HepG2 (cell line): ENCODE measurements at regions not wholly inside any gene's neighbourhood (a gene's known extent, or its start where the extent isn't known, plus 50 kb on each side); places are given as distances from the start of the nearest gene placed in this dataset.

Experiments
- ATAC-seq: fragments of 200-7000 bp; cut with Tn5 transposase; 3 replicates; pipeline ENCODE4 v1.9.1; 2020; ENCODE audit warnings: mild to moderate bottlenecking, moderate library complexity
- BruUV-seq: library from RNA; stranded (reverse); fragments of 400-500 nt; replicated peaks from 2 replicates; lab custom pipeline; 2021; lab: Mats Ljungman, UMichigan
- CTCF ChIA-PET: fragments of 300-600 bp; formaldehyde crosslinking; extraction: SDS; loops from one replicate; lab custom pipeline; 2021; ENCODE audit warnings: low total read pairs, inconsistent platforms, low intra/inter-chr PET ratio; lab: Yijun Ruan, JAX
- POLR2A ChIA-PET: fragments of 350-600 bp; sonication (Branson Sonifier 250); formaldehyde crosslinking; loops from one replicate; lab custom pipeline; 2020; ENCODE audit warnings: antibody characterized with exemption, inconsistent platforms; lab: Yijun Ruan, JAX
- DNase-seq: peaks from one replicate; pipeline ENCODE4 v3.0.0-alpha.2; 2015; ENCODE audit warnings: low spot score
- FAIRE-seq: peaks from 3 replicates; lab custom pipeline; 2011; peaks lifted over from hg19 to GRCh38; lab: Jason Lieb, UNC
- H2AFZ ChIP-seq: one replicate; pipeline ENCODE4 v1.6.1; 2011; ENCODE audit warnings: low read length, inconsistent platforms
- H3K27ac ChIP-seq: fragments of 300-600 bp; 3 replicates; pipeline ENCODE4 v1.8.0; 2011; ENCODE audit warnings: mixed run types, mild to moderate bottlenecking, mixed read lengths, low read length, inconsistent platforms; ENCODE audit not compliant: insufficient read depth; ENCODE audit errors: extremely low read length
- H3K27me3 ChIP-seq, 2 experiments: fragments of 200-600 bp in 1 of 2; 2 replicates in 1 of 2; 3 replicates in 1 of 2; pipeline versions ENCODE4 v1.6.0 to v1.8.0; 2011; ENCODE audit warnings: low read length in 2 of 2, mild to moderate bottlenecking in 2 of 2, moderate library complexity in 2 of 2, inconsistent platforms in 1 of 2; ENCODE audit not compliant: insufficient read depth in 2 of 2, control insufficient read depth in 1 of 2
- H3K36me3 ChIP-seq, 2 experiments: fragments of 200-600 bp in 1 of 2; replicated peaks in 1 of 2; 2 replicates in 1 of 2; 3 replicates in 1 of 2; pipeline versions ENCODE4 v1.5.1 to v1.8.0; 2011; ENCODE audit warnings: low read length in 2 of 2, inconsistent platforms in 1 of 2; ENCODE audit not compliant: insufficient read depth in 2 of 2, control insufficient read depth in 1 of 2
- H3K4me1 ChIP-seq: 2 replicates; pipeline ENCODE4 v1.5.1; 2012; ENCODE audit warnings: low read length, inconsistent platforms; ENCODE audit not compliant: insufficient read depth
- H3K4me2 ChIP-seq: 2 replicates; pipeline ENCODE4 v1.6.0; 2011; ENCODE audit warnings: low read depth, low read length, inconsistent platforms
- H3K4me3 ChIP-seq, 3 experiments: fragments of 200-600 bp in 1 of 3; sonication (generic), shearing (Covaris generic) in 1 of 3; replicated peaks in 1 of 3; 2 replicates each; pipeline ENCODE4 v1.5.1; 2011 to 2016; ENCODE audit warnings: low read length in 3 of 3, inconsistent platforms in 2 of 3, low read depth in 2 of 3, mild to moderate bottlenecking in 2 of 3, control low read depth in 1 of 3, mixed read lengths in 1 of 3; ENCODE audit not compliant: insufficient read depth in 1 of 3
- H3K79me2 ChIP-seq: one replicate; pipeline ENCODE4 v1.6.1; 2011; ENCODE audit warnings: low read length, inconsistent platforms; ENCODE audit not compliant: insufficient read depth
- H3K9ac ChIP-seq: 2 replicates; pipeline ENCODE4 v1.6.0; 2011; ENCODE audit warnings: mild to moderate bottlenecking, low read depth, low read length, inconsistent platforms; ENCODE audit not compliant: insufficient read depth
- H3K9me3 ChIP-seq: 2 replicates; pipeline ENCODE4 v1.5.1; 2012; ENCODE audit warnings: mild to moderate bottlenecking, low read length
- H4K20me1 ChIP-seq: 2 replicates; pipeline ENCODE4 v1.6.0; 2011; ENCODE audit warnings: inconsistent platforms, mild to moderate bottlenecking, low read length, moderate library complexity; ENCODE audit not compliant: insufficient read depth
- CC2D1A ChIP-seq: sonication (generic); formaldehyde crosslinking; IDR thresholded peaks from 2 replicates; pipeline ENCODE4 v1.8.1; 2023; ENCODE audit warnings: mild to moderate bottlenecking, missing genetic modification reagents
- DNMT3B ChIP-seq: conservative IDR thresholded peaks from 2 replicates; pipeline ENCODE4 v1.6.1; 2016; ENCODE audit warnings: missing biosample characterization, control low read depth
- FOSL2 ChIP-seq: sonication (generic); formaldehyde crosslinking; IDR thresholded peaks from 2 replicates; pipeline ENCODE4 v1.4.0; 2020; ENCODE audit warnings: missing genetic modification reagents
- FOXP1 ChIP-seq, 2 experiments: fragments of 450-650 bp in 1 of 2; IDR thresholded peaks; 2 replicates each; pipeline ENCODE4 v1.6.1; 2017 to 2018; ENCODE audit warnings: antibody characterized with exemption in 1 of 2
- HDAC2 ChIP-seq: sonication (generic); formaldehyde crosslinking; IDR thresholded peaks from 2 replicates; pipeline ENCODE4 v1.4.0; 2020; ENCODE audit warnings: missing genetic modification reagents
- HIVEP1 ChIP-seq: sonication (generic); formaldehyde crosslinking; IDR thresholded peaks from 2 replicates; pipeline ENCODE4 v1.4.0; 2020; ENCODE audit warnings: mild to moderate bottlenecking, missing genetic modification reagents
- KDM2A ChIP-seq: sonication (generic); formaldehyde crosslinking; IDR thresholded peaks from 2 replicates; pipeline ENCODE4 v1.4.0; 2020; ENCODE audit warnings: low read depth, missing genetic modification reagents, borderline replicate concordance
- MLLT10 ChIP-seq: sonication (generic); formaldehyde crosslinking; IDR thresholded peaks from 2 replicates; pipeline ENCODE4 v1.4.0; 2020; ENCODE audit warnings: missing genetic modification reagents
- SP1 ChIP-seq, 2 experiments: fragments of 450-650 bp in 1 of 2; sonication (generic) in 1 of 2; formaldehyde crosslinking in 1 of 2; IDR thresholded peaks; 2 replicates each; pipeline versions ENCODE4 v1.4.0 to v1.6.1; 2016 to 2020; ENCODE audit warnings: missing genetic modification reagents in 1 of 2
- TAF1 ChIP-seq: sonication (generic); formaldehyde crosslinking; IDR thresholded peaks from 2 replicates; pipeline ENCODE4 v1.4.0; 2020; ENCODE audit warnings: missing genetic modification reagents
- TBL1XR1 ChIP-seq: fragments of 150-350 bp; IDR thresholded peaks from 2 replicates; pipeline ENCODE4 v1.6.1; 2014; ENCODE audit warnings: borderline replicate concordance, low read length; ENCODE audit not compliant: partially characterized antibody
- TFAP4 ChIP-seq: sonication (generic); IDR thresholded peaks from 2 replicates; pipeline ENCODE4 v1.6.1; 2016; ENCODE audit warnings: low read depth, borderline replicate concordance
- TSC22D2 ChIP-seq: sonication (generic); formaldehyde crosslinking; IDR thresholded peaks from 2 replicates; pipeline ENCODE4 v1.5.1; 2020; ENCODE audit warnings: missing genetic modification reagents, mild to moderate bottlenecking, borderline replicate concordance
- ZNF331 ChIP-seq: sonication (generic); formaldehyde crosslinking; IDR thresholded peaks from 2 replicates; pipeline ENCODE4 v1.4.0; 2020; ENCODE audit warnings: missing genetic modification reagents
- ZNF713 ChIP-seq: sonication (generic); formaldehyde crosslinking; IDR thresholded peaks from 2 replicates; pipeline ENCODE4 v1.4.0; 2020; ENCODE audit warnings: mild to moderate bottlenecking, missing genetic modification reagents
- ZXDC ChIP-seq: sonication (generic); formaldehyde crosslinking; IDR thresholded peaks from 2 replicates; pipeline ENCODE4 v1.5.0; 2020; ENCODE audit warnings: mild to moderate bottlenecking, missing genetic modification reagents
- WGBS: methylation state at CpG from one replicate; pipeline ENCODE4 v1.1.6; 2017; ENCODE audit warnings: low lambda C conversion rate; 5-methylcytosine and 5-hydroxymethylcytosine counted together
- in situ Hi-C: cut with HindIII; loops from 2 replicates; pipeline ENCODE4 v1.10.0; 2017; ENCODE audit warnings: low pct_unique_long_range_greater_than_20kb; ENCODE audit not compliant: extremely low pct_ligation_motif_present
- intact Hi-C: fragments of 100-400 bp; cut with micrococcal nuclease; formaldehyde crosslinking; loops from one replicate; pipeline ENCODE4 v1.10.0; 2022; ENCODE audit not compliant: unreplicated experiment
- TF ChIP-seq, protein P1 (sequence below), 2 experiments: IDR thresholded peaks; 2 replicates each; pipeline ENCODE4 v1.6.1; 2011 to 2012; ENCODE audit warnings: low read length in 2 of 2, borderline replicate concordance in 1 of 2, low read depth in 1 of 2, mild to moderate bottlenecking in 1 of 2, moderate library complexity in 1 of 2

DNA sequence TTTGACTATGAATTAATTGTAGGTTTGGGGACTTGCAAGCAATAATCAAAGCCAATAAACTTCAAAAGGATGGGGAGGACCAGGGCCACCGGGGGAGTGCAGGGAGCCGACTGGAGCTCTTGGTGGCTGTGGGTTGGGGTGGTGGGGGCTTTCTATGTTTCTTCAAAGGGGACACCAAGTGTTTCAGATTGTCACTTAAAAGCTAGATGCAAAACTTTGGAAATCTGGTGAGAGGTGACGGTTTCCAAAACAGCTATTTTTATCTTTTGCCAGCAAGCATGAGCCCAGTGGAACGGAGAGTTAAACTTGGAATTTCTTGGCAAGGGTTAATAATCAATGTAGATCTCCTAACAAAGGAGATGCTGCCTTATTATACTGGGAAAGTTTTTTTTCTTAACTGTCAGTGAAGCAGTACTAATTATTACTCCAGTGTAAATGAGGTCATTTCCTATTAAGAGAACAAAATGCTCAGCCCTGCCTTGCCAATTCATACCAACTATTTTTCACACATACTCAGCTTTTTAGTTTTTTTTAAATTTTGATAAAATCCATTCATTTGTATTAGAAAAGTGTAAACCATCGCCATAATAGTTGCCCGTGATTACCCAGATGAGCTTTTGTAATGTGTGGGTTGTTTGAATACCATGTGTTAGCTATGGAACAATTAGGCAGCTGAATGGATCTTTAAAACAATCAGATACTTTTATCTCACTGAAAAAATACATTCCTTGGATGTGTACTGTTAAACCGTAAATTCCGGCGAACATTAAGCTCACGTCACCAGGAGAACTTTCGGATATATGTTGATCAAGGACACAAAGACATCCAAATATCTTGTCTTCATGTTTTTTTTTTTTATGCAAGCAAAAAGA is 95.9 kb upstream of the ZNF536 start:
- no peaks in the 10 kb centered on the region for H3K36me3 ChIP-seq
- no peaks in the 10 kb centered on the region for H3K79me2 ChIP-seq
- ATAC-seq (no peak), DNase-seq (no peak), FAIRE-seq (no peak)
- H3K9me3 ChIP-seq, result no peaks in the 10 kb centered on the region; the same call in 1 of the 2 replicates
- no peak overlapping the region for H3K9ac ChIP-seq
- no TSS peak for BruUV-seq
- in situ Hi-C loops (no loop called here), intact Hi-C loops (no loop called here)
- CTCF ChIA-PET, result no interaction called here
- no peaks in the 10 kb centered on the region for H4K20me1 ChIP-seq
- H3K4me3 ChIP-seq, result no peak overlapping the region
- WGBS, result 36% methylated on average over 11 of the region's 11 CpGs
- no peak overlapping the region for H2AFZ ChIP-seq
- POLR2A ChIA-PET, result no interaction called here
- H3K27me3 ChIP-seq, result peaks cover 2 to 21% of the 10 kb centered on the region in 2 experiments; a peak in 3 of 5 replicates
- no peak overlapping the region for H3K27ac ChIP-seq
- no peaks in the 10 kb centered on the region for H3K4me1 ChIP-seq
- H3K4me2 ChIP-seq, result no peak overlapping the region
- no peak for TF ChIP-seq FOXP1 (IDR thresholded peaks at IDR 0.05)
- TF ChIP-seq FOXP1 (CRISPR knock-in tag; IDR thresholded peaks at IDR 0.05), result no peak
- TF ChIP-seq TAF1, result no peak
- no peak for TF ChIP-seq FOSL2 (CRISPR knock-in tag)
- no peak for TF ChIP-seq TBL1XR1
- TF ChIP-seq MLLT10, result no peak
- TF ChIP-seq KDM2A, result no peak
- no peak for TF ChIP-seq HDAC2 (CRISPR knock-in tag)
- TF ChIP-seq TFAP4, result no peak
- no peak for TF ChIP-seq SP1 (IDR thresholded peaks at IDR 0.05)
- TF ChIP-seq SP1 (CRISPR knock-in tag; IDR thresholded peaks at IDR 0.05), result no peak
- TF ChIP-seq HIVEP1 (CRISPR knock-in tag), result no peak
- TF ChIP-seq ZXDC (CRISPR knock-in tag), result no peak
- TF ChIP-seq, protein P1, sequence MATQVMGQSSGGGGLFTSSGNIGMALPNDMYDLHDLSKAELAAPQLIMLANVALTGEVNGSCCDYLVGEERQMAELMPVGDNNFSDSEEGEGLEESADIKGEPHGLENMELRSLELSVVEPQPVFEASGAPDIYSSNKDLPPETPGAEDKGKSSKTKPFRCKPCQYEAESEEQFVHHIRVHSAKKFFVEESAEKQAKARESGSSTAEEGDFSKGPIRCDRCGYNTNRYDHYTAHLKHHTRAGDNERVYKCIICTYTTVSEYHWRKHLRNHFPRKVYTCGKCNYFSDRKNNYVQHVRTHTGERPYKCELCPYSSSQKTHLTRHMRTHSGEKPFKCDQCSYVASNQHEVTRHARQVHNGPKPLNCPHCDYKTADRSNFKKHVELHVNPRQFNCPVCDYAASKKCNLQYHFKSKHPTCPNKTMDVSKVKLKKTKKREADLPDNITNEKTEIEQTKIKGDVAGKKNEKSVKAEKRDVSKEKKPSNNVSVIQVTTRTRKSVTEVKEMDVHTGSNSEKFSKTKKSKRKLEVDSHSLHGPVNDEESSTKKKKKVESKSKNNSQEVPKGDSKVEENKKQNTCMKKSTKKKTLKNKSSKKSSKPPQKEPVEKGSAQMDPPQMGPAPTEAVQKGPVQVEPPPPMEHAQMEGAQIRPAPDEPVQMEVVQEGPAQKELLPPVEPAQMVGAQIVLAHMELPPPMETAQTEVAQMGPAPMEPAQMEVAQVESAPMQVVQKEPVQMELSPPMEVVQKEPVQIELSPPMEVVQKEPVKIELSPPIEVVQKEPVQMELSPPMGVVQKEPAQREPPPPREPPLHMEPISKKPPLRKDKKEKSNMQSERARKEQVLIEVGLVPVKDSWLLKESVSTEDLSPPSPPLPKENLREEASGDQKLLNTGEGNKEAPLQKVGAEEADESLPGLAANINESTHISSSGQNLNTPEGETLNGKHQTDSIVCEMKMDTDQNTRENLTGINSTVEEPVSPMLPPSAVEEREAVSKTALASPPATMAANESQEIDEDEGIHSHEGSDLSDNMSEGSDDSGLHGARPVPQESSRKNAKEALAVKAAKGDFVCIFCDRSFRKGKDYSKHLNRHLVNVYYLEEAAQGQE (IDR thresholded peaks at IDR 0.05; ENCODE audit: borderline replicate concordance in 1 of 2, low read depth in 1 of 2, low read length in 2 of 2), result no peak
- TF ChIP-seq CC2D1A (CRISPR knock-in tag), result no peak
- TF ChIP-seq DNMT3B (CRISPR knock-in tag), result no peak
- no peak for TF ChIP-seq TSC22D2 (CRISPR knock-in tag)
- no peak for TF ChIP-seq ZNF331 (CRISPR knock-in tag)
- TF ChIP-seq ZNF713 (CRISPR knock-in tag), result no peak
